Keratinocyte (primary cell): ENCODE measurements at regions not wholly inside any gene's neighbourhood (a gene's known extent, or its start where the extent isn't known, plus 50 kb on each side); places are given as distances from the start of the nearest gene placed in this dataset.

ENCODE experiments used
- EZH2 ChIP-seq: IDR thresholded peaks from one replicate; pipeline ENCODE4 v1.6.1; 2012; ENCODE audit warnings: inconsistent platforms, mild to moderate bottlenecking, low read length, moderate library complexity
- TF ChIP-seq, protein P1 (sequence below), 3 experiments: IDR thresholded peaks in 1 of 3; conservative IDR thresholded peaks in 1 of 3; optimal IDR thresholded peaks in 1 of 3; 2 replicates in 2 of 3; 3 replicates in 1 of 3; pipeline versions ENCODE3 to v1.5.1; 2011; ENCODE audit warnings: low read length in 3 of 3, mild to moderate bottlenecking in 3 of 3, moderate library complexity in 2 of 3, control low read depth in 1 of 3, inconsistent platforms in 1 of 3; ENCODE audit not compliant: insufficient read depth in 2 of 3; ENCODE audit errors: extremely low read depth in 1 of 3

- TF ChIP-seq, protein P1, sequence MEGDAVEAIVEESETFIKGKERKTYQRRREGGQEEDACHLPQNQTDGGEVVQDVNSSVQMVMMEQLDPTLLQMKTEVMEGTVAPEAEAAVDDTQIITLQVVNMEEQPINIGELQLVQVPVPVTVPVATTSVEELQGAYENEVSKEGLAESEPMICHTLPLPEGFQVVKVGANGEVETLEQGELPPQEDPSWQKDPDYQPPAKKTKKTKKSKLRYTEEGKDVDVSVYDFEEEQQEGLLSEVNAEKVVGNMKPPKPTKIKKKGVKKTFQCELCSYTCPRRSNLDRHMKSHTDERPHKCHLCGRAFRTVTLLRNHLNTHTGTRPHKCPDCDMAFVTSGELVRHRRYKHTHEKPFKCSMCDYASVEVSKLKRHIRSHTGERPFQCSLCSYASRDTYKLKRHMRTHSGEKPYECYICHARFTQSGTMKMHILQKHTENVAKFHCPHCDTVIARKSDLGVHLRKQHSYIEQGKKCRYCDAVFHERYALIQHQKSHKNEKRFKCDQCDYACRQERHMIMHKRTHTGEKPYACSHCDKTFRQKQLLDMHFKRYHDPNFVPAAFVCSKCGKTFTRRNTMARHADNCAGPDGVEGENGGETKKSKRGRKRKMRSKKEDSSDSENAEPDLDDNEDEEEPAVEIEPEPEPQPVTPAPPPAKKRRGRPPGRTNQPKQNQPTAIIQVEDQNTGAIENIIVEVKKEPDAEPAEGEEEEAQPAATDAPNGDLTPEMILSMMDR (optimal IDR thresholded peaks at IDR 0.05 in 1 of 3, IDR thresholded peaks at IDR 0.05 in 1 of 3, conservative IDR thresholded peaks at IDR 0.05 in 1 of 3; ENCODE audit: extremely low read depth in 1 of 3, insufficient read depth in 2 of 3, low read length in 3 of 3) = no peak
- TF ChIP-seq EZH2 = no peak
Measured at GRCh38 chr4:24002330-24002966, 112.6 kb upstream of the PPARGC1A start.
